HG02938 (cell line): ENCODE measurements at regions not wholly inside any gene's neighbourhood (a gene's known extent, or its start where the extent isn't known, plus 50 kb on each side); places are given as distances from the start of the nearest gene placed in this dataset.
"Not testable (repeated sequence)": the region's sequence is repeated elsewhere in the genome, so short reads cannot be mapped to it uniquely, and the experiment has no call there.

Source experiments
- ATAC-seq: cut with Tn5 transposase; IDR thresholded peaks from one replicate; pipeline ENCODE4 v1.9.1; 2021; ENCODE audit warnings: mild to moderate bottlenecking, moderate library complexity; ENCODE audit not compliant: unreplicated experiment

DNA sequence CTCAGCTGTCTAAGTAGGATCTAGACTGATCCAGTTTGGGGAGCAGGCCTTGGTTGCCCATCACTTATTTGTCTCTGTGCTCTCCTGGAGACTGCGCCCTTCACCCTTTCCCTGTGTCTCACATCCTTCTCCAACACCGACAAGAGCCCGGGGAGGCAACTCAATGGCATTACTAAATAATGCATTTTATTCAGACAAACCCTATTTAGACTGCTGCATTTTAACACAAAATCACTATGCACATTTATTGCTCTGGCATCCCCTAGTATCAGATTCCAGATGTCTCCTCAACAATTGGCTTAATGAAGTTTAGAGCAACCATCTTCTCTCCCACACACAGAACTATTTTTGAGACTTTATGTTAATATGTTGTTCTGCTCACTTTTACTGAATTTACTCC is 436.4 kb upstream of the CHRM3 start:
- ATAC-seq: no peak

DNA sequence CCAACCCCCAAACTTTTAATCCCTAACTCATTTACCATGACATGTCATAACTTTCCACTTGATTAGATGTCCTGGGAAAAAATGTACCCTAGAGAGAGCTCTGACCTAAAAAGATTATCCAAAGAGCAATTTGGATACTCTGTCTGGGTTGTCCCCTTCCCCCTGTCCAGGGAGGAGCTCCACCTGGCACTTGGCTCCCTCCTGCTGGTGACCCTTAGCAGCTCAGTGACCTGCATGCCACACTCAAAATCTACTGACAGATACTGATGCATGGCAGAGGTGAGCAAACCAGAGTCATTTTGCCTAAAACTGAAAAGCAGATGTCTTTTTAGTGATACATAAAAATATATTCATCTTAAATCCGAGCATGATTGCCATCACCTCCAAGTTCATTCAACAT is 442.3 kb upstream of the CHRM3 start:
- no peak for ATAC-seq

GRCh38 chr1:238927899-238928298 is 458.5 kb upstream of the CHRM3 start:
- no peak for ATAC-seq

- no peak for ATAC-seq
These were observed 469.5 kb upstream of the CHRM3 start for GRCh38 chr1:238916828-238917227.

GRCh38 chr1:238914346-238914745 is 472.0 kb upstream of the CHRM3 start:
- no peak for ATAC-seq

GRCh38 chr1:238913210-238913609 is 473.2 kb upstream of the CHRM3 start:
- no peak for ATAC-seq

GRCh38 chr1:238912148-238912547 is 474.2 kb upstream of the CHRM3 start:
- no peak for ATAC-seq

DNA sequence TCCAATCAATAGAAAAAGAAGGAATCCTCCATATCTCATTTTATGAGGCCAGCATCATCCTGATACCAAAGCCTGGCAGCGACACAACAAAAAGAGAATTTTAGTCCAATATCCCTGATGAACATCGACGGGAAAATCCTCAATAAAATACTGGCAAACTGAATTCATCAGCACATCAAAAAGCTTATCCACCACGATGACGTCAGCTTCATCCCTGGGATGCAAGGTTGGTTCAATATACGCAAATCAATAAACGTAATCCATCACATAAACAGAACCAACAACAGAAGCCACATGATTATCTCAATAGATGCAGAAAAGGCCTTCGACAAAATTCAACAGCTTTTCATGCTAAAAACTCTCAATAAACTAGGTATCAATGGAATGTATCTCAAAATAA is 483.6 kb upstream of the CHRM3 start:
- not testable (repeated sequence) for ATAC-seq

- ATAC-seq: no peak
These were observed 486.0 kb upstream of the CHRM3 start for GRCh38 chr1:238900334-238900865.

DNA sequence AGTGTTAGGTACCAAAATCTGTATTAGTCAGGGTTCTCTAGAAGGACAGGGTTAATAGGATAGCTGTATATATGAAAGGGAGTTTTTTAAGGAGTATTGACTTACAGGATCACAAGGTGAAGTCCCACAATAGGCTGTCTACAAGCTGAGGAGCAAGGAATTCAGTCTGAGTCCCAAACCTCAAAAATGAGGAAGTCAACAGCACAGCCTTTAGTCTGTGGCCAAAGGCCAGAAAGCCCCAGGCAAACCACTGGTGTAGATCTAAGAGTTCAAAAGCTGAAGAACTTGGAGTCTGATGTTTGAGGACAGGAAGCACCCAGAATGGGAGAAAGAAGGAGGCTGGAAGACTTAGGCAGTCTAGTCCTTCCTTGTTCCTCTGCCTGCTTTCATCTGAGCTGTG is 487.5 kb upstream of the CHRM3 start:
- no peak for ATAC-seq

GRCh38 chr1:238895911-238896310 is 490.5 kb upstream of the CHRM3 start:
- ATAC-seq: no peak

DNA sequence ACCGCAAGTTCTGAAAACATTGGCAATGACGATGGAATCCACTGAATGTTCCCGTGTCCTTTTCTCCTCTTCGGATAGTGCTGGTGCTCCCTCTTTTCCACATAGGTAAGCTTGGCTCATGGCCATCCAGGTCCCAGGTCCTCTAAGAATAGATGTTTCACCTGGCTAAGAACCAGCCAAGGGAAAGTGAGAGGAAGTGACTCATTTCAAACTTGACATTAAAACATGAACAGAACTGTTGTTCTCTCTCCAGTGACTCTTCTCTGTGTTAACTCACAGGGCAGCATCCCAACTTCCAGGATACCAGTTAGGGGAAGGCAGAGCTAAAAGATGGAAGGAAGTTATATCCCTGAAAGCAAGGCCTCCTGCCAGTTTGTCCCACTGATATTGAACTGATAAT is 493.8 kb upstream of the CHRM3 start:
- no peak for ATAC-seq

- no peak for ATAC-seq
These were observed 524.9 kb upstream of the CHRM3 start for GRCh38 chr1:238861342-238862066.

GRCh38 chr1:238833919-238834318 is 552.4 kb upstream of the CHRM3 start:
- ATAC-seq: no peak

GRCh38 chr1:238832106-238832505 is 554.3 kb upstream of the CHRM3 start:
- no peak for ATAC-seq

GRCh38 chr1:238830036-238830611 is 556.2 kb upstream of the CHRM3 start:
- ATAC-seq: no peak

DNA sequence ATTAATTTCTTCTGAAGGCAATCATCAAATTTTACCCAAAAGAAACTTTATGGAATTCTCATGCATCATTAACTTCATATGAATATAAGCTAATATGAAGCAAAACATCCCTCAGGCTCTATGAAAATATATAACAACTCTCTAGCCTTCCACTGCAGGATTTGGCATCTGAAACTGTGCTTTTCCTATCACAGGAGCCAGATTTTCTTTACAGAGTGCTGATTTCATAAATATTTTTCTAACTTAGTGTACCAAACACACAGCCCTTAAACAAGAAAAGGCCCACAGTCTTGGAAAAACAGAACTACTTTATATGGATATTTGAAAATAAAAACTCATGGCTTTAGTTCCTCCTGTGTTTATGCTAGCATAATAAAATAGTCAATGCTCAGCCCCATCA is 559.5 kb upstream of the CHRM3 start:
- no peak for ATAC-seq

DNA sequence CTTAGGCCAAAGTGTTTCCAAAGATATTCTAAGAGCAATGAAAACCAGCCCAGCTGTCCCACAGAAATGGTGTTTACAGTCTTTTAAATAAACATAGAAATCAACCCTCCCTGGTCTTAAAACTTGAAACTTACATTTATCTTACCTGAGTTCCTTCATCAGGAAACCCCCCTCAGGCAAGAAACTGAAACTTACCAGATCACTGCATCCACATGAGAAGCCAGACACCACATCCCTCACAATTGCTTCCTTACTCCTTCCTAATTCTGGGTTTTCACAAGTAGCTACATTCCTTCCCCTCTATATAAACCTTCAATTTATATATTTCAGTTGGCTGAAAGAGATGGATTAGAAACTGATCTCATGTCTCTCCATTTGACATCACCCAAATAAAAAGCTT is 563.0 kb upstream of the CHRM3 start:
- ATAC-seq: no peak

- no peak for ATAC-seq
These were observed 575.0 kb upstream of the CHRM3 start for GRCh38 chr1:238811211-238811879.

GRCh38 chr1:238790882-238791281 is 595.5 kb upstream of the CHRM3 start:
- ATAC-seq: no peak

- no peak for ATAC-seq
These were observed 596.3 kb upstream of the CHRM3 start for GRCh38 chr1:238789916-238790667.
